SH-SY5Y (cell line): ENCODE measurements at regions not wholly inside any gene's neighbourhood (a gene's known extent, or its start where the extent isn't known, plus 50 kb on each side); places are given as distances from the start of the nearest gene placed in this dataset.

Experiments used
- GATA2 ChIP-seq: IDR thresholded peaks from 2 replicates; pipeline ENCODE4 v1.6.1; 2011; ENCODE audit warnings: mild to moderate bottlenecking, low read depth, low read length
- GATA3 ChIP-seq: IDR thresholded peaks from 2 replicates; pipeline ENCODE4 v1.6.1; 2011; ENCODE audit warnings: low read depth, mild to moderate bottlenecking, low read length, moderate library complexity

GRCh38 chr2:167318581-167318980 lies 430.3 kb downstream of the XIRP2 start:
- TF ChIP-seq GATA2 (no peak), GATA3 (no peak)

- TF ChIP-seq GATA3 (no peak), GATA2 (no peak)
Measured at GRCh38 chr2:167310442-167310841, 422.2 kb downstream of the XIRP2 start.
